ENCODE measurements at regions not wholly inside any gene's neighbourhood (a gene's known extent, or its start where the extent isn't known, plus 50 kb on each side); places are given as distances from the start of the nearest gene placed in this dataset.

GRCh38 chr21:20942523-20942922, 55.7 kb upstream of the NCAM2 start:
- H3K9me3 ChIP-seq (ENCODE audit: control insufficient read depth in 1 of 2, insufficient read depth in 1 of 2, low read depth in 1 of 2, low read length in 2 of 2) = peaks cover 20 to 28% of the 10 kb centered on the region in 2 experiments; a peak in 2 of 4 replicates
- no peak overlapping the region for H3K4me2 ChIP-seq (ENCODE audit: low read length)
- no peaks in the 10 kb centered on the region for H3K27me3 ChIP-seq (ENCODE audit: insufficient read depth, low read length)
- ATAC-seq (no peak), DNase-seq (ENCODE audit: low read depth, low spot score) (no peak)
- no peaks in the 10 kb centered on the region for H3K36me3 ChIP-seq (ENCODE audit: control insufficient read depth in 1 of 2, insufficient read depth in 2 of 2, low read length in 2 of 2)
- TF ChIP-seq POLR2A (IDR thresholded peaks at IDR 0.05; ENCODE audit: borderline replicate concordance, extremely low read depth, insufficient read depth, insufficient read length) = no peak
- H3K4me1 ChIP-seq (ENCODE audit: control insufficient read depth in 1 of 2, insufficient read depth in 2 of 2, low read length in 2 of 2) = no peaks in the 10 kb centered on the region
- POLR2A ChIA-PET = no interaction called here
- no peaks in the 10 kb centered on the region for H3K9me2 ChIP-seq (ENCODE audit: insufficient read depth)
- no peaks in the 10 kb centered on the region for H4K20me1 ChIP-seq (ENCODE audit: insufficient read depth)
- CTCF ChIA-PET = no interaction called here
- H3K9ac ChIP-seq (ENCODE audit: low read length) = no peak overlapping the region
- H2AFZ ChIP-seq (ENCODE audit: low read depth, low read length, poor library complexity, severe bottlenecking) = no peak overlapping the region
- no peak overlapping the region for H3K4me3 ChIP-seq (replicated peaks in 1 of 2; ENCODE audit: low read depth in 1 of 2, low read length in 2 of 2)
- no peaks in the 10 kb centered on the region for H3K79me2 ChIP-seq (ENCODE audit: insufficient read depth, low read length)
- intact Hi-C loops (cut with micrococcal nuclease) = loop anchor here (10.0 kb wide), 1 partner anchor 98 kb away; no protein-coding TSS in a partner anchor
- BruUV-seq (replicated peaks) = no TSS peak
- no peak overlapping the region for H3K27ac ChIP-seq (ENCODE audit: low read depth, low read length)
- RAD21 ChIA-PET (ENCODE audit: low non-redundant PET in 1 of 2, low total read pairs in 2 of 2, uncharacterized antibody in 2 of 2, unreplicated experiment in 2 of 2) = no interaction called here

- H3K4me2 ChIP-seq (ENCODE audit: low read length) = no peak overlapping the region
- H3K9me3 ChIP-seq (ENCODE audit: control insufficient read depth in 1 of 2, insufficient read depth in 1 of 2, low read depth in 1 of 2, low read length in 2 of 2) = peaks cover 24 to 27% of the 10 kb centered on the region in 2 experiments; a peak in 2 of 4 replicates
- no TSS peak for BruUV-seq (replicated peaks)
- ATAC-seq (no peak), DNase-seq (ENCODE audit: low read depth, low spot score) (no peak)
- no peak for TF ChIP-seq JUND (IDR thresholded peaks at IDR 0.05)
- no peak for TF ChIP-seq EZH2phosphoT487 (IDR thresholded peaks at IDR 0.05; ENCODE audit: borderline replicate concordance)
- no peaks in the 10 kb centered on the region for H4K20me1 ChIP-seq (ENCODE audit: insufficient read depth)
- no peak overlapping the region for H3K4me3 ChIP-seq (replicated peaks in 1 of 2; ENCODE audit: low read depth in 1 of 2, low read length in 2 of 2)
- H3K27me3 ChIP-seq (ENCODE audit: insufficient read depth, low read length) = no peaks in the 10 kb centered on the region
- H3K4me1 ChIP-seq (ENCODE audit: control insufficient read depth in 1 of 2, insufficient read depth in 2 of 2, low read length in 2 of 2) = no peaks in the 10 kb centered on the region
- RAD21 ChIA-PET (ENCODE audit: low non-redundant PET in 1 of 2, low total read pairs in 2 of 2, uncharacterized antibody in 2 of 2, unreplicated experiment in 2 of 2) = no interaction called here
- no peaks in the 10 kb centered on the region for H3K9me2 ChIP-seq (ENCODE audit: insufficient read depth)
- POLR2A ChIA-PET = no interaction called here
- no peaks in the 10 kb centered on the region for H3K79me2 ChIP-seq (ENCODE audit: insufficient read depth, low read length)
- no peak overlapping the region for H3K9ac ChIP-seq (ENCODE audit: low read length)
- CTCF ChIA-PET = no interaction called here
- no peaks in the 10 kb centered on the region for H3K36me3 ChIP-seq (ENCODE audit: control insufficient read depth in 1 of 2, insufficient read depth in 2 of 2, low read length in 2 of 2)
- intact Hi-C loops (cut with micrococcal nuclease) = loop anchor here (10.0 kb wide), 1 partner anchor 99 kb away; no protein-coding TSS in a partner anchor
- no peak overlapping the region for H2AFZ ChIP-seq (ENCODE audit: low read depth, low read length, poor library complexity, severe bottlenecking)
- H3K27ac ChIP-seq (ENCODE audit: low read depth, low read length) = no peak overlapping the region
These were observed 54.6 kb upstream of the NCAM2 start for GRCh38 chr21:20943561-20943997.

- intact Hi-C loops (cut with micrococcal nuclease) = loop anchor here (10.0 kb wide), 1 partner anchor 99 kb away; no protein-coding TSS in a partner anchor
- H3K4me3 ChIP-seq (replicated peaks in 1 of 2; ENCODE audit: low read depth in 1 of 2, low read length in 2 of 2) = no peak overlapping the region
- ChIA-PET RAD21 (ENCODE audit: low non-redundant PET in 1 of 2, low total read pairs in 2 of 2, uncharacterized antibody in 2 of 2, unreplicated experiment in 2 of 2) (no interaction called here), CTCF (no interaction called here), POLR2A (no interaction called here)
- no peak overlapping the region for H3K9ac ChIP-seq (ENCODE audit: low read length)
- no peaks in the 10 kb centered on the region for H3K4me1 ChIP-seq (ENCODE audit: control insufficient read depth in 1 of 2, insufficient read depth in 2 of 2, low read length in 2 of 2)
- H4K20me1 ChIP-seq (ENCODE audit: insufficient read depth) = no peaks in the 10 kb centered on the region
- H3K4me2 ChIP-seq (ENCODE audit: low read length) = no peak overlapping the region
- no peaks in the 10 kb centered on the region for H3K9me2 ChIP-seq (ENCODE audit: insufficient read depth)
- BruUV-seq (replicated peaks) = no TSS peak
- H3K27ac ChIP-seq (ENCODE audit: low read depth, low read length) = no peak overlapping the region
- DNase-seq (ENCODE audit: low read depth, low spot score) (no peak), ATAC-seq (no peak)
- no peak for TF ChIP-seq POLR2A (IDR thresholded peaks at IDR 0.05; ENCODE audit: borderline replicate concordance, extremely low read depth, insufficient read depth, insufficient read length)
- no peak for TF ChIP-seq MAX (IDR thresholded peaks at IDR 0.05)
- TF ChIP-seq CEBPB (IDR thresholded peaks at IDR 0.05; ENCODE audit: low read depth) = no peak
- H3K36me3 ChIP-seq (ENCODE audit: control insufficient read depth in 1 of 2, insufficient read depth in 2 of 2, low read length in 2 of 2) = no peaks in the 10 kb centered on the region
- no peak overlapping the region for H2AFZ ChIP-seq (ENCODE audit: low read depth, low read length, poor library complexity, severe bottlenecking)
- no peaks in the 10 kb centered on the region for H3K79me2 ChIP-seq (ENCODE audit: insufficient read depth, low read length)
- H3K27me3 ChIP-seq (ENCODE audit: insufficient read depth, low read length) = no peaks in the 10 kb centered on the region
- H3K9me3 ChIP-seq (ENCODE audit: control insufficient read depth in 1 of 2, insufficient read depth in 1 of 2, low read depth in 1 of 2, low read length in 2 of 2) = peaks cover 24 to 27% of the 10 kb centered on the region in 2 experiments; a peak in 3 of 4 replicates
These were observed 54.1 kb upstream of the NCAM2 start for GRCh38 chr21:20944139-20944538.

Measured in HCT116 (cell line).